ENCODE measurements at regions not wholly inside any gene's neighbourhood (a gene's known extent, or its start where the extent isn't known, plus 50 kb on each side); places are given as distances from the start of the nearest gene placed in this dataset.

DNA sequence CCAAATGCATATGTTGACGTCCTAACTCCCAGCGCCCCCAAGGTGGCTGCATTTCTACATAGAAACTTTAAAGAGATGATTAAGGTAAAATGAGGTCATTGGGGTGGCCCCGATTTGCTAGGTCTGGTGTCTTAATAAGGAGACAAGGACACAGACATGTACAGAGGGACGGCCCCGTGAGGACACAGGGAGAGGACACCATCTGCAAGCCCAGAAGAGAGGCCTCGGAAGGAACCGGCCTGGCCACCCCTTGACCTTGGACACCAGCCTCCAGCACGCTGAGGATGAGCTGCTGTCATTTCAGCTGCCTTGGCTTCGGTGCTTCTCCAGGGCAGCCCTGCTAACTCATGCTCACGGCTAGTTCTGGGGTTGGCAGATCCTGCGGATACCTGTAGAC is 73.2 kb downstream of the MRPL36 start:
- TF ChIP-seq, protein P1, sequence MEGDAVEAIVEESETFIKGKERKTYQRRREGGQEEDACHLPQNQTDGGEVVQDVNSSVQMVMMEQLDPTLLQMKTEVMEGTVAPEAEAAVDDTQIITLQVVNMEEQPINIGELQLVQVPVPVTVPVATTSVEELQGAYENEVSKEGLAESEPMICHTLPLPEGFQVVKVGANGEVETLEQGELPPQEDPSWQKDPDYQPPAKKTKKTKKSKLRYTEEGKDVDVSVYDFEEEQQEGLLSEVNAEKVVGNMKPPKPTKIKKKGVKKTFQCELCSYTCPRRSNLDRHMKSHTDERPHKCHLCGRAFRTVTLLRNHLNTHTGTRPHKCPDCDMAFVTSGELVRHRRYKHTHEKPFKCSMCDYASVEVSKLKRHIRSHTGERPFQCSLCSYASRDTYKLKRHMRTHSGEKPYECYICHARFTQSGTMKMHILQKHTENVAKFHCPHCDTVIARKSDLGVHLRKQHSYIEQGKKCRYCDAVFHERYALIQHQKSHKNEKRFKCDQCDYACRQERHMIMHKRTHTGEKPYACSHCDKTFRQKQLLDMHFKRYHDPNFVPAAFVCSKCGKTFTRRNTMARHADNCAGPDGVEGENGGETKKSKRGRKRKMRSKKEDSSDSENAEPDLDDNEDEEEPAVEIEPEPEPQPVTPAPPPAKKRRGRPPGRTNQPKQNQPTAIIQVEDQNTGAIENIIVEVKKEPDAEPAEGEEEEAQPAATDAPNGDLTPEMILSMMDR (IDR thresholded peaks at IDR 0.05; ENCODE audit: poor library complexity): no peak
- no peak for TF ChIP-seq EZH2phosphoT487 (IDR thresholded peaks at IDR 0.05; ENCODE audit: low read depth, severe bottlenecking, unreplicated experiment)
- TF ChIP-seq EZH2 (IDR thresholded peaks at IDR 0.05; ENCODE audit: borderline replicate concordance): no peak
